ENCODE measurements at regions not wholly inside any gene's neighbourhood (a gene's known extent, or its start where the extent isn't known, plus 50 kb on each side); places are given as distances from the start of the nearest gene placed in this dataset.

DNA sequence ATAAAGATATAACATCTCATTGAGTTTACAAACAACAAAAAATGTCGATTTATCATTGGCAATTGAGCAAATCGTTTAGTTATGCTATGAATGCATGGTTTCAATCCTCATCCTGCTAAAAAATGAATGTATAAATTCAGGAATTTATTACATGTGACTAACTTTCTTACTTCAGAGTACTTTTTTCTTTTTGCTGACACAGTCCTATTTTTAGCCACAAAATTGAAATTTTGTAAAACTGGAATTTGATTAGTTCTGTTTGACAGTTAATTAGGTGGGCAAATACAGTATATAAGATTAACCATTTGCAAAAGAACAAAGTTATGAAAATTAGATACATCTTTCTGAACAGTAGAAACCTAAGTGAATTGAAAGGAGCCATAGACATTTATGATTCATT lies 925.0 kb upstream of the CHORDC1 start:
- Histone ChIP-seq H3K27ac (ENCODE audit: low read depth, low read length) (no peak overlapping the region), H3K4me3 (ENCODE audit: low read length in 3 of 3) (no peak overlapping the region), H3K9ac (ENCODE audit: low read depth in 1 of 3, low read length in 3 of 3) (no peak overlapping the region), H3K36me3 (ENCODE audit: control insufficient read depth in 3 of 3, insufficient read depth in 3 of 3, low read length in 3 of 3) (no peaks in the 10 kb centered on the region), H3K27me3 (ENCODE audit: control insufficient read depth in 3 of 3, insufficient read depth in 3 of 3, low read length in 3 of 3) (no peaks in the 10 kb centered on the region), H3K9me3 (ENCODE audit: control insufficient read depth in 3 of 3, low read length in 3 of 3) (peaks cover 0 to 4% (median 0%) of the 10 kb centered on the region in 3 donors), H3K4me1 (ENCODE audit: control insufficient read depth in 3 of 3, insufficient read depth in 3 of 3, low read length in 3 of 3) (no peaks in the 10 kb centered on the region)

DNA sequence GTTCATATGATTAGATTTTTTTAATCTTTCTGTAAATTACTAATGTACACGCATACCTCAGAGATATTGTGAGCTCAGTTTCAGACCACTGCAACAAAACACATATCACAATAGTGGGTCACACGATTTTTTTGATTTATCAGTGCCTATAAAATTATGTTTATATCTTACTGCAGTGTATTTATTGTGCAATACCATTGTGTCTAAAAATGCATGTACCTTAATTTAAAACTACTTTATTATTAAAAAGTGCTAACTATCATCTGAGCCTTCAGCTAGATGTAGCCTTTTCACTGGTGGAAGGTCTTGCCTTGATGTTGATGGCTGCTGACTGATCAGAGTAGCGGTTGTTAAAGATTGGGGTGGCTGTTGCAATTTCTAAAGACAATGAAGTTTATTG lies 918.8 kb upstream of the CHORDC1 start:
- H3K4me1 ChIP-seq (ENCODE audit: control insufficient read depth in 3 of 3, insufficient read depth in 3 of 3, low read length in 3 of 3), result no peaks in the 10 kb centered on the region
- no peak overlapping the region for H3K4me3 ChIP-seq (ENCODE audit: low read length in 3 of 3)
- no peaks in the 10 kb centered on the region for H3K27me3 ChIP-seq (ENCODE audit: control insufficient read depth in 3 of 3, insufficient read depth in 3 of 3, low read length in 3 of 3)
- H3K9ac ChIP-seq (ENCODE audit: low read depth in 1 of 3, low read length in 3 of 3), result no peak overlapping the region
- H3K27ac ChIP-seq (ENCODE audit: low read depth, low read length), result no peak overlapping the region
- no peaks in the 10 kb centered on the region for H3K36me3 ChIP-seq (ENCODE audit: control insufficient read depth in 3 of 3, insufficient read depth in 3 of 3, low read length in 3 of 3)
- no peaks in the 10 kb centered on the region for H3K9me3 ChIP-seq (ENCODE audit: control insufficient read depth in 3 of 3, low read length in 3 of 3)

DNA sequence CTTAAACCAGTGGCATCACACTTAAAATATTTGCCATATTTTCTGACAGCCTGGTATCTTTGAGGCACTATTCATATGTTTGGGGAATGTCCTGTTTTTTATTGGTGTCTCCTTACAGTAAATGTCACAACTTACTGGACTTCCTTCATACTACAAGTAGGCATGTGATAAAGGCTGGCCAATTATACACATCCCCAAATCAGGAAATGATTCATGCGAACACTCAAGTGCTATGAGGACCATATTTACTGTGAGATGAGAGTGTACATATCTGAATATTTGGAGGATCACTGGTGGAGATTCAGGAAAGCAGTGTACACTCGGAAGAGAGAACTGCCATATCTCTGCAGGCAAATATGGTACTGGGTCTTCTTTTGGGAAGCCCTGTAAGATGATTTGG lies 913.8 kb upstream of the CHORDC1 start:
- H3K4me1 ChIP-seq (ENCODE audit: control insufficient read depth in 3 of 3, insufficient read depth in 3 of 3, low read length in 3 of 3), result no peaks in the 10 kb centered on the region
- H3K9ac ChIP-seq (ENCODE audit: low read depth in 1 of 3, low read length in 3 of 3), result no peak overlapping the region
- no peak overlapping the region for H3K27ac ChIP-seq (ENCODE audit: low read depth, low read length)
- H3K27me3 ChIP-seq (ENCODE audit: control insufficient read depth in 3 of 3, insufficient read depth in 3 of 3, low read length in 3 of 3), result no peaks in the 10 kb centered on the region
- no peak overlapping the region for H3K4me3 ChIP-seq (ENCODE audit: low read length in 3 of 3)
- H3K36me3 ChIP-seq (ENCODE audit: control insufficient read depth in 3 of 3, insufficient read depth in 3 of 3, low read length in 3 of 3), result no peaks in the 10 kb centered on the region
- H3K9me3 ChIP-seq (ENCODE audit: control insufficient read depth in 3 of 3, low read length in 3 of 3), result no peaks in the 10 kb centered on the region

DNA sequence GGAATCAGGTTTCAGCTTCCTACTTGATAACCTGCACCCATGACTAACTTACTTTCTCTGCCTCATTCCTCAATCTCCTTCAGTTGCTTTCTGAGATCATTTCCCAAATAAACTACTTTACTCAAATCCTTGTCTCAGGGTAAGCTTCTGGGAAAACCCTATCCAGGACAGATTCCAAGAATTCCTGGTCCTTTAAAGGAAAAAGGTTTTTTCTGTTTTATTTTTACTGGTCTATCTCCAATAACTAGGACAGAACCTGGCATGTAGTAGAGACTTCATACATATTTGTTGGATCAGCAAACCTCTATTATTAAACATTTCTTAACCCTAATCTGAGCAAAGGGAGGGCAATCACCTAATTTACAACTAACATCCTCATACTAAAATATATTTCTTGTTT lies 910.5 kb upstream of the CHORDC1 start:
- Histone ChIP-seq H3K36me3 (ENCODE audit: control insufficient read depth in 3 of 3, insufficient read depth in 3 of 3, low read length in 3 of 3) (no peaks in the 10 kb centered on the region), H3K9me3 (ENCODE audit: control insufficient read depth in 3 of 3, low read length in 3 of 3) (no peaks in the 10 kb centered on the region), H3K27ac (ENCODE audit: low read depth, low read length) (no peak overlapping the region), H3K4me3 (ENCODE audit: low read length in 3 of 3) (no peak overlapping the region), H3K27me3 (ENCODE audit: control insufficient read depth in 3 of 3, insufficient read depth in 3 of 3, low read length in 3 of 3) (no peaks in the 10 kb centered on the region), H3K9ac (ENCODE audit: low read depth in 1 of 3, low read length in 3 of 3) (no peak overlapping the region), H3K4me1 (ENCODE audit: control insufficient read depth in 3 of 3, insufficient read depth in 3 of 3, low read length in 3 of 3) (no peaks in the 10 kb centered on the region)

DNA sequence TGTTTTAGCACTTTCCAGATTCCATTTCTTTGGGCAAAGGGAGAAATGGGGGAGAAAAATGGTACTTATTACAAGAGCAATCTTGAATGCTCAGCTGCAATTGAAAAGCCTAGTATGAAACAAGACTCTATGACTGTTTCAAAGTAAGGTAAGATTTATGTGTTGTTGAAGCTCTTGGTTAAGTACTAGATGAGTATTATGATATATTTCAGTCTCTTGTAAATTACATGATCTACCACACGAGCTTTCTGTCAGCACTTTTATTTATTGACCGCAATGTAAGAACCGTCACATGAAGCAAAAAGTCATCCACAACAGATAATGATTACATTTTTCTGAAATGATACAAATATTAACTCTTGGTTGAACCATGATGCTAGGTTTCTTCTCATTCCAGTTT lies 906.7 kb upstream of the CHORDC1 start:
- H3K9ac ChIP-seq (ENCODE audit: low read depth in 1 of 3, low read length in 3 of 3), result no peak overlapping the region
- H3K4me3 ChIP-seq (ENCODE audit: low read length in 3 of 3), result no peak overlapping the region
- no peaks in the 10 kb centered on the region for H3K36me3 ChIP-seq (ENCODE audit: control insufficient read depth in 3 of 3, insufficient read depth in 3 of 3, low read length in 3 of 3)
- H3K4me1 ChIP-seq (ENCODE audit: control insufficient read depth in 3 of 3, insufficient read depth in 3 of 3, low read length in 3 of 3), result no peaks in the 10 kb centered on the region
- H3K27me3 ChIP-seq (ENCODE audit: control insufficient read depth in 3 of 3, insufficient read depth in 3 of 3, low read length in 3 of 3), result no peaks in the 10 kb centered on the region
- H3K27ac ChIP-seq (ENCODE audit: low read depth, low read length), result no peak overlapping the region
- H3K9me3 ChIP-seq (ENCODE audit: control insufficient read depth in 3 of 3, low read length in 3 of 3), result no peaks in the 10 kb centered on the region

DNA sequence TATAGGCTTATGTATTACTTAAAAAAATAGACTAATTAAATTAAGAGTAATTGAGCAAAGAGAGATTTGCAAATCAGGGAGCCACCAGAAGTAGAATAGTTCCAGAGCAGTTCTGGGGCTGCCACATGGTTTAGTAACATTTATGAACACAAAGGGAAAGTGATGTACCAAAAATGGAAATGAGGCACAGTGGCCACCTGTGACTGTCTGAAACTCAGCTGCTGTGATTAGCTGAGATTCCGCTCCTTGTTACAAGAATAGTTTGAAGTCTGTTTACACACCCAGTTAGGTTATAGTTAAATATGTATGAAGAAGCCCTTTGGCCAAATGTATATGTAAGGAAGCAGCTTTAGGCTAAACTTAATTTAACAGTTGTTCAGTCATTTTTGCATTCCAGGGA lies 901.5 kb upstream of the CHORDC1 start:
- Histone ChIP-seq H3K36me3 (ENCODE audit: control insufficient read depth in 3 of 3, insufficient read depth in 3 of 3, low read length in 3 of 3) (no peaks in the 10 kb centered on the region), H3K9ac (ENCODE audit: low read depth in 1 of 3, low read length in 3 of 3) (no peak overlapping the region), H3K27ac (ENCODE audit: low read depth, low read length) (no peak overlapping the region), H3K4me1 (ENCODE audit: control insufficient read depth in 3 of 3, insufficient read depth in 3 of 3, low read length in 3 of 3) (no peaks in the 10 kb centered on the region), H3K27me3 (ENCODE audit: control insufficient read depth in 3 of 3, insufficient read depth in 3 of 3, low read length in 3 of 3) (no peaks in the 10 kb centered on the region), H3K4me3 (ENCODE audit: low read length in 3 of 3) (no peak overlapping the region), H3K9me3 (ENCODE audit: control insufficient read depth in 3 of 3, low read length in 3 of 3) (no peaks in the 10 kb centered on the region)

DNA sequence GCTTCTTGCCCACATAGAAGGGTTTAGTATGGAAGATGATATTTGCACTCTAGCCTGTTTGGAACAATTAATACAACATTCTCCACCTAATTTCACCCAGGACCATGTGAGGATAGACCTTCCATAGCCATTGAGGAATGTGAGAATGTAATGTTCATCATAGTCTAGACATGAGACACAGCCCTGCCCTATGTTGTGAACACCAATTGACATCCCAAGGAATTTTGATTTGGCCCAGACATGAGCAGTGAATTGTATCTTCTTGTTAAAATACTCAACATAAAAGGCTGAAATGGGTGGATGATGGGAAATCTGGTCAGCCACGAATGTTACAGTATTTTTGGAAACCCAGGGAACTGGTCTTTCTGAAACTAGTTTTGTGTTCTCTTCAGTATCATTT lies 892.3 kb upstream of the CHORDC1 start:
- Histone ChIP-seq H3K27me3 (ENCODE audit: control insufficient read depth in 3 of 3, insufficient read depth in 3 of 3, low read length in 3 of 3) (no peaks in the 10 kb centered on the region), H3K9me3 (ENCODE audit: control insufficient read depth in 3 of 3, low read length in 3 of 3) (no peaks in the 10 kb centered on the region), H3K27ac (ENCODE audit: low read depth, low read length) (no peak overlapping the region), H3K4me3 (ENCODE audit: low read length in 3 of 3) (no peak overlapping the region), H3K36me3 (ENCODE audit: control insufficient read depth in 3 of 3, insufficient read depth in 3 of 3, low read length in 3 of 3) (no peaks in the 10 kb centered on the region), H3K9ac (ENCODE audit: low read depth in 1 of 3, low read length in 3 of 3) (no peak overlapping the region), H3K4me1 (ENCODE audit: control insufficient read depth in 3 of 3, insufficient read depth in 3 of 3, low read length in 3 of 3) (no peaks in the 10 kb centered on the region)

DNA sequence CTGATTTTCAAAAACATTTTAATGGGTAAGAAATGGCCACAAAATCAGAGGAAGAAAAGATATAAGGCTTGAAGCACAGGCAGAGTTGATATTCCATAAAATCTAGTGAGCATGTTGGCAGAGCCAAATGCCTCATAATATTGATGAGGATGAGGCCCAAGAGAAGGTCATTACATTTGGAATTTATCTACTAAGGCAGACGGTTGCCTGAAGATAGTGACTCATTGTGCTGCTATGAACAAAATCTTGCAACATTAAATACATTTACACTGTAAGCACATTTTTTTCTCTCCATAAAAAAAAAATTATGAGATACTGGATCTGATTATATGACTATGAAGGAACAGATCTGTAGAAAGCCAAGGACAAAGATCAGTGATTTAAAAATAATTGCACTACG lies 881.4 kb upstream of the CHORDC1 start:
- Histone ChIP-seq H3K9ac (ENCODE audit: low read depth in 1 of 3, low read length in 3 of 3) (no peak overlapping the region), H3K27ac (ENCODE audit: low read depth, low read length) (no peak overlapping the region), H3K4me1 (ENCODE audit: control insufficient read depth in 3 of 3, insufficient read depth in 3 of 3, low read length in 3 of 3) (no peaks in the 10 kb centered on the region), H3K36me3 (ENCODE audit: control insufficient read depth in 3 of 3, insufficient read depth in 3 of 3, low read length in 3 of 3) (no peaks in the 10 kb centered on the region), H3K9me3 (ENCODE audit: control insufficient read depth in 3 of 3, low read length in 3 of 3) (no peaks in the 10 kb centered on the region), H3K27me3 (ENCODE audit: control insufficient read depth in 3 of 3, insufficient read depth in 3 of 3, low read length in 3 of 3) (no peaks in the 10 kb centered on the region), H3K4me3 (ENCODE audit: low read length in 3 of 3) (no peak overlapping the region)

DNA sequence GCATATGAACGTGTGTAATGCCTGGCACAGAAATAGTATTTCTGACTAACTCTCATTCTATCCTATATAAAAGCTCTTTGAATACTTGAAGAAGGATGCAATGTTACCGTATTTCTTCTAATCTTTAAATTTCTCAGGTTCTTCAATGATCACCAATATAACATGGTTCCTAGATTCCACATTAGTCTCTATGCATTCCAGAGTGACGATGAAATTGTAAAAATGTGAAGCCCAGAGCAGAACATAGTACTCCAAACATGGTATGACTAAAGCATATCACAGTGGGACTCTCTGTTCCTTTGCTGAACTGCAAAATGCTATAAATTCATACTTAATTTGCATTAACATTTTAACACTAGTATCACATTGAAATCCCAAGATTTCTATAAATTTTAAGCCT lies 877.6 kb upstream of the CHORDC1 start:
- Histone ChIP-seq H3K27ac (ENCODE audit: low read depth, low read length) (no peak overlapping the region), H3K4me3 (ENCODE audit: low read length in 3 of 3) (no peak overlapping the region), H3K9me3 (ENCODE audit: control insufficient read depth in 3 of 3, low read length in 3 of 3) (no peaks in the 10 kb centered on the region), H3K27me3 (ENCODE audit: control insufficient read depth in 3 of 3, insufficient read depth in 3 of 3, low read length in 3 of 3) (no peaks in the 10 kb centered on the region), H3K9ac (ENCODE audit: low read depth in 1 of 3, low read length in 3 of 3) (no peak overlapping the region), H3K36me3 (ENCODE audit: control insufficient read depth in 3 of 3, insufficient read depth in 3 of 3, low read length in 3 of 3) (no peaks in the 10 kb centered on the region), H3K4me1 (ENCODE audit: control insufficient read depth in 3 of 3, insufficient read depth in 3 of 3, low read length in 3 of 3) (no peaks in the 10 kb centered on the region)

DNA sequence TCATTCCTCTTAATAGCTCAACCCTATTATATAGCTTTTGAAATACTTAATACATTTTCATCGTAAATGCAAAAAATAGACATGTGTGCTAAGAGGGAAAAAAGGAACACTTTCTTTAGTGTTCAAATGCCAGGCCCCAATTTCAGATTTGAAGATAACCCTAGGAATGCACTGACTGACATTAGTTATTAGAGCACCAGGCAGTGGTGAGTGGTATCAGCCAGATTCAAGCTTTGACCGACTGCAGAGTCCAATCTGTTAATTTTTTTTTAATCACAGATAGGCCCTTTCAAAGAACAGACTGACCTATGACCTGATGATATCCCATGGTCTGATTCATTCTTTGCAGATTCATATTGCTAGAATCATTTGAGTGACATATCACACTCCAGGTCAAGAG lies 874.2 kb upstream of the CHORDC1 start:
- H3K4me3 ChIP-seq (ENCODE audit: low read length in 3 of 3), result no peak overlapping the region
- H3K9ac ChIP-seq (ENCODE audit: low read depth in 1 of 3, low read length in 3 of 3), result no peak overlapping the region
- no peak overlapping the region for H3K27ac ChIP-seq (ENCODE audit: low read depth, low read length)
- no peaks in the 10 kb centered on the region for H3K4me1 ChIP-seq (ENCODE audit: control insufficient read depth in 3 of 3, insufficient read depth in 3 of 3, low read length in 3 of 3)
- H3K9me3 ChIP-seq (ENCODE audit: control insufficient read depth in 3 of 3, low read length in 3 of 3), result no peaks in the 10 kb centered on the region
- H3K36me3 ChIP-seq (ENCODE audit: control insufficient read depth in 3 of 3, insufficient read depth in 3 of 3, low read length in 3 of 3), result no peaks in the 10 kb centered on the region
- H3K27me3 ChIP-seq (ENCODE audit: control insufficient read depth in 3 of 3, insufficient read depth in 3 of 3, low read length in 3 of 3), result no peaks in the 10 kb centered on the region

DNA sequence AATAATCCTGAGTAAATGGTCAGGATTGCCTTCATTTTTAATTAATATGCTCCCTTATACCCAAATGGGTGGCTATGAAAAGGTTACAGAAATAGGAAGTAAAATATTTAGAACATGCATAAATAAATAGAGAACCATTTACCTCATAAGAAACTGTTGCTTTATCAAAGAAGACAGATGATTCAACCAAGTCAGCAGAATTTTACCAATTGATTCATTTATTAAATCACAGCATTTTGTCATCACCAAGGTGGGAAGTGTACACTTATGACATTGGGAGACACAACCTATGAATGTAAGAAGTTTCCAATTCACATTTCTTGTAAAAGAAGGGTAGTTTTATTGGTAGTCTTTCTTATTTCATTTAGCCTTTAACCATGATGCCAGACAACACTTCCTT lies 870.3 kb upstream of the CHORDC1 start:
- H3K4me3 ChIP-seq (ENCODE audit: low read length in 3 of 3), result no peak overlapping the region
- no peak overlapping the region for H3K9ac ChIP-seq (ENCODE audit: low read depth in 1 of 3, low read length in 3 of 3)
- H3K27me3 ChIP-seq (ENCODE audit: control insufficient read depth in 3 of 3, insufficient read depth in 3 of 3, low read length in 3 of 3), result no peaks in the 10 kb centered on the region
- no peak overlapping the region for H3K27ac ChIP-seq (ENCODE audit: low read depth, low read length)
- no peaks in the 10 kb centered on the region for H3K9me3 ChIP-seq (ENCODE audit: control insufficient read depth in 3 of 3, low read length in 3 of 3)
- no peaks in the 10 kb centered on the region for H3K36me3 ChIP-seq (ENCODE audit: control insufficient read depth in 3 of 3, insufficient read depth in 3 of 3, low read length in 3 of 3)
- H3K4me1 ChIP-seq (ENCODE audit: control insufficient read depth in 3 of 3, insufficient read depth in 3 of 3, low read length in 3 of 3), result no peaks in the 10 kb centered on the region

All from skeletal muscle tissue (tissue), 3 donors.